Vagina (tissue), 2 donors: ENCODE measurements at regions not wholly inside any gene's neighbourhood (a gene's known extent, or its start where the extent isn't known, plus 50 kb on each side); places are given as distances from the start of the nearest gene placed in this dataset.

Experiments used
- CTCF ChIP-seq, 3 experiments: fragments of 450-650 bp in 2 of 3; fragments of 200-600 bp in 1 of 3; sonication (generic) in 1 of 3; IDR thresholded peaks; one replicate each; pipeline ENCODE4 v1.5.1; 2017 to 2019; ENCODE audit warnings: antibody characterized with exemption in 3 of 3, mild to moderate bottlenecking in 2 of 3, moderate library complexity in 2 of 3
- POLR2A ChIP-seq, 2 donors: fragments of 450-650 bp; IDR thresholded peaks; one replicate each; pipeline ENCODE4 v1.6.1; 2017; ENCODE audit warnings: antibody characterized with exemption in 2 of 2, mild to moderate bottlenecking in 2 of 2, moderate library complexity in 2 of 2

- TF ChIP-seq CTCF (IDR thresholded peaks at IDR 0.05) (no peak), POLR2A (IDR thresholded peaks at IDR 0.05) (no peak)
These were observed 180.5 kb upstream of the PMEPA1 start for GRCh38 chr20:57890202-57890800.
